Nephron (organoid): ENCODE measurements at regions not wholly inside any gene's neighbourhood (a gene's known extent, or its start where the extent isn't known, plus 50 kb on each side); places are given as distances from the start of the nearest gene placed in this dataset.

Experiments used
- H3K27ac Mint-ChIP-seq, 3 experiments: 2 replicates each; pipeline ENCODE4 v1.8.0; 2020; ENCODE audit warnings: mixed read lengths in 3 of 3, mild to moderate bottlenecking in 2 of 3, moderate library complexity in 1 of 3
- H3K27me3 Mint-ChIP-seq: 2 replicates; pipeline ENCODE4 v1.8.0; 2021; ENCODE audit warnings: low read depth, mild to moderate bottlenecking, moderate library complexity, mixed read lengths
- H3K36me3 Mint-ChIP-seq: 2 replicates; pipeline ENCODE4 v1.8.0; 2020; ENCODE audit warnings: low read depth, mixed read lengths
- H3K4me1 Mint-ChIP-seq: 2 replicates; pipeline ENCODE4 v1.8.0; 2020; ENCODE audit warnings: mixed read lengths
- H3K4me3 Mint-ChIP-seq, 3 experiments: 2 replicates each; pipeline ENCODE4 v1.8.0; 2020; ENCODE audit warnings: mild to moderate bottlenecking in 3 of 3, mixed read lengths in 3 of 3, moderate library complexity in 2 of 3
- H3K9me3 Mint-ChIP-seq: 2 replicates; pipeline ENCODE4 v1.8.0; 2020; ENCODE audit warnings: mixed read lengths
- TF ChIP-seq, protein P1 (sequence below), 3 experiments: fragments of 200-600 bp; sonication (generic); IDR thresholded peaks; one replicate each; pipeline ENCODE4 v1.5.0; 2021; ENCODE audit warnings: antibody characterized with exemption in 3 of 3; ENCODE audit not compliant: unreplicated experiment in 3 of 3

DNA sequence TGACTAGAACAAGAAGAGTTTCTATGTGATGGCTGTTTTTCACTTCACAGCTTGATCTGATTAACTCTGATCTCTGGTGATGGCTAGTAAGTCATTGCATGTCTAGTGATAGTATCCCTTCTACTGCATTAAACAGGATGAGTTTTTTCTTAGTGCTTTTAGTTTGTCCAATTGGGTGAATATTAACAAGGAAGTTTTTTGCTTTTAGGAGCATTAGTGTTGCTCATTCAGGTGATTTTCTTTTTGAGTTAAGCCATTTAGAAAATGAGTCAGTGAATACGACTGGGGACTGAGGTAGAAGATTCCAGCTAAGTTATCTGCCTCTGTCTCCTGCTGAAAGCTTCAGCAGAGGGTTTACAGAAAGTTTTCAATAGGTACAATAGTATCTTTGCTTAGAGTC lies 306.7 kb downstream of the PIK3C3 start:
- H3K4me1 Mint-ChIP-seq = no peaks in the 10 kb centered on the region
- TF ChIP-seq, protein P1, sequence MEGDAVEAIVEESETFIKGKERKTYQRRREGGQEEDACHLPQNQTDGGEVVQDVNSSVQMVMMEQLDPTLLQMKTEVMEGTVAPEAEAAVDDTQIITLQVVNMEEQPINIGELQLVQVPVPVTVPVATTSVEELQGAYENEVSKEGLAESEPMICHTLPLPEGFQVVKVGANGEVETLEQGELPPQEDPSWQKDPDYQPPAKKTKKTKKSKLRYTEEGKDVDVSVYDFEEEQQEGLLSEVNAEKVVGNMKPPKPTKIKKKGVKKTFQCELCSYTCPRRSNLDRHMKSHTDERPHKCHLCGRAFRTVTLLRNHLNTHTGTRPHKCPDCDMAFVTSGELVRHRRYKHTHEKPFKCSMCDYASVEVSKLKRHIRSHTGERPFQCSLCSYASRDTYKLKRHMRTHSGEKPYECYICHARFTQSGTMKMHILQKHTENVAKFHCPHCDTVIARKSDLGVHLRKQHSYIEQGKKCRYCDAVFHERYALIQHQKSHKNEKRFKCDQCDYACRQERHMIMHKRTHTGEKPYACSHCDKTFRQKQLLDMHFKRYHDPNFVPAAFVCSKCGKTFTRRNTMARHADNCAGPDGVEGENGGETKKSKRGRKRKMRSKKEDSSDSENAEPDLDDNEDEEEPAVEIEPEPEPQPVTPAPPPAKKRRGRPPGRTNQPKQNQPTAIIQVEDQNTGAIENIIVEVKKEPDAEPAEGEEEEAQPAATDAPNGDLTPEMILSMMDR (IDR thresholded peaks at IDR 0.05; ENCODE audit: unreplicated experiment in 3 of 3) = no peak
- H3K27ac Mint-ChIP-seq = no peak overlapping the region
- no peak overlapping the region for H3K4me3 Mint-ChIP-seq
- no peaks in the 10 kb centered on the region for H3K9me3 Mint-ChIP-seq
- H3K36me3 Mint-ChIP-seq = no peaks in the 10 kb centered on the region
- H3K27me3 Mint-ChIP-seq = no peaks in the 10 kb centered on the region

DNA sequence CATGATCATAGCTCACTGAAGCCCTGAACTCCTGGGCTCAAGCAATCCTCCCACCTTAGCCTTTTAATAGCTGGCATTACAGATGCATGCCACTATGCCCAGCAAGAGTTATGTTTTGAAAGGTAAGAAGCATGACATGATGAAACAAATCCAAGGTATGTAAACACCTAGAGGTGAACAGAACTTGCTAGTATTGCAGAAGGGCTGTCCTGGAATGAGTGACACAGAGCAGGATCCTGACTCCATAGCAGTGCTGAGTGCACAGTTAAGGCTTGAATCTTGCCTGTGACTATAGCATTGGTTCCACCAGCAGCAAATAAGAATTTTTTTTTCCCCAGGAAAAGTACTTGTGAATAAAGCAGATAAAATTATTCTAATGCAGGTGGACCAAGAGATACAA lies 309.5 kb downstream of the PIK3C3 start:
- Mint-ChIP-seq H3K36me3 (no peaks in the 10 kb centered on the region), H3K4me3 (no peak overlapping the region), H3K27ac (no peak overlapping the region), H3K4me1 (no peaks in the 10 kb centered on the region), H3K27me3 (no peaks in the 10 kb centered on the region), H3K9me3 (no peaks in the 10 kb centered on the region)
- TF ChIP-seq, protein P1 (IDR thresholded peaks at IDR 0.05; ENCODE audit: unreplicated experiment in 3 of 3) = no peak

DNA sequence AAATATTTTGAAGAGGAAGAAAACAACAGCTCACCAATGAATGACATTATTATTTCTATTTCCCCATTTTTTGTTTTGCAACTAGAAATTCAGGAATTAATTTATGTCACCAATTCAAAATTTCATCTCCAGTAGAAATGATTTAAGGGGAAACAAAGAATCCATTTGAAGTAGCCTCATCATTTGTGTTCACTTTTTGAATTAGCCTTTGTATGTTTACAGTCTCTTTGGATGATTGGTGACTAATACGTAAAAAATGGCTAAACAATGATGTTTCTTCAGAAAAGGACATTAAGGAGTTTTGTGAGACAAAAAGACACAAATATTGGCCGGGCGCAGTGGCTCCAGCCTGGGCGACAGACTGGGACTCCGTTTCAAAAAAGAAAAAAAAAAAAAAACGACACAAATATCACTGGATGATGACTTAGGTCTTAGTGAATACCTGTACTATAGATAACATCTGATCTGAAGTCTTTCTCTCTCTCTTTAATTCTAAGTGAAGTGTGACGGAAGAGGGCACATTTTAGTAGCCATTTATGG lies 313.2 kb downstream of the PIK3C3 start:
- Mint-ChIP-seq H3K4me1 (no peaks in the 10 kb centered on the region), H3K27ac (no peak overlapping the region)
- TF ChIP-seq, protein P1 (IDR thresholded peaks at IDR 0.05; ENCODE audit: unreplicated experiment in 3 of 3) = no peak

DNA sequence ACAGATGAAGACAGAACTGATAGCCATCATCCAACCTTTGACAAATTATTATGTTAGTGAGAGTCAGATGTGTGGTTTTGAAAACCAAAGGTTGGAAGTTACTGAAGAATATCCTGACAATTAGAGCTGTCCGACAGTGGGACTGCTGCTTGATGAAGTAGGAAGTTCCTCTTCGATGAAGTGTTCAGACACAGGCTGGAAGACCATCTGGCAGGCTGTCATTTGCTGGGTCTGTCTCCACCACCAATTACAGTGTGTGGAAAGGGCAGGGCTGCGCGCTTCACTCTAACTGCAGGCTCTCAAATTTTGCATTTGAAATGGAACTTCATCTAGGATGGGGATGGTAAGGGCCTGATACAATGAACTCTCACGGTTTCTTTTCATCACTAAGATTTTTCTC lies 313.8 kb downstream of the PIK3C3 start:
- no peaks in the 10 kb centered on the region for H3K36me3 Mint-ChIP-seq
- no peak overlapping the region for H3K27ac Mint-ChIP-seq
- TF ChIP-seq, protein P1 (IDR thresholded peaks at IDR 0.05; ENCODE audit: unreplicated experiment in 3 of 3) = no peak
- H3K4me3 Mint-ChIP-seq = no peak overlapping the region
- no peaks in the 10 kb centered on the region for H3K4me1 Mint-ChIP-seq
- no peaks in the 10 kb centered on the region for H3K27me3 Mint-ChIP-seq
- H3K9me3 Mint-ChIP-seq = no peaks in the 10 kb centered on the region

More for the DNA sequence above, 313.2 kb downstream of the PIK3C3 start:
- no peaks in the 10 kb centered on the region for H3K36me3 Mint-ChIP-seq
- H3K9me3 Mint-ChIP-seq = no peaks in the 10 kb centered on the region
- no peaks in the 10 kb centered on the region for H3K27me3 Mint-ChIP-seq
- H3K4me3 Mint-ChIP-seq = no peak overlapping the region

DNA sequence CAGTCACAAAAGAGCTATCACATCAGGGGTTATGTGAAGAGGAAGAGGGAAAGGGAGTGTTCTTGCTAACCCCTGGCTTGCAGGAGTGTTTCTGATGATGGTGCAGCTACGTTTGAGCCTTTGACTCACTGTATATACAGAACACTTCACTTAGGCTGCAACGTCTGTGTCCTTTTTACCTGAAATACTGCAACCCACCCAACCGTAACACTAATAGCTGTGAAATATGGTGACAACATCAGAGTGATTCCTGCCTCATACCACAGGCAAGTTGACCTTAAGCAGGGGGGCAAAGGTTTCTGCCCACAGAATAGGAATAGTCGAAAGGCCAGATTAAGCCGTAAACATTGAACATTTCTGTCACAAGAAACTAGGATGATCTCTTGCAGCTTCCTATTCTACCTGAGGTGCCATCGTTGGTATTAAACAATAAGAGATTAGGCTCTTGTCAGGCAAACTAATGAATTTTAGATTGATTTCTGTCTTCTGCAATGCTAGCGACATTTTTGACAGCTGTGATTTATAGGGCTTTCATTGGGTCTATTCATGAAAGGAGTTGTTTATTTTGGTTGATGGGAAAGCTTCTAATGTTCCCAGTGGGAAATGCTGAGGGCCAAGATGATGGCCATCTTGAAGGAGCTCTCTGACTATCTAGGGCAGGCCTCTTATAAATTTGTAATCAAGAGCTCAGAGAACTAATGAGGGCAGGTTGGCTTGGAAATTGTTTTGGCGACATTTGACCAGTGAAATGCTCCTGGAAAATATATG lies 316.8 kb downstream of the PIK3C3 start:
- no peaks in the 10 kb centered on the region for H3K9me3 Mint-ChIP-seq
- peak overlapping the region in 1 of 3 experiments; percentile 3 for H3K4me3 Mint-ChIP-seq
- H3K27ac Mint-ChIP-seq = peak overlapping the region in 2 of 3 experiments; percentile 83 to 96
- H3K36me3 Mint-ChIP-seq = no peaks in the 10 kb centered on the region
- no peaks in the 10 kb centered on the region for H3K27me3 Mint-ChIP-seq
- TF ChIP-seq, protein P1 (IDR thresholded peaks at IDR 0.05; ENCODE audit: unreplicated experiment in 3 of 3) = no peak
- no peaks in the 10 kb centered on the region for H3K4me1 Mint-ChIP-seq
